HEK293 (cell line): ENCODE measurements at regions not wholly inside any gene's neighbourhood (a gene's known extent, or its start where the extent isn't known, plus 50 kb on each side); places are given as distances from the start of the nearest gene placed in this dataset.

ENCODE experiments used
- CTCF ChIP-seq: fragments of 450-650 bp; formaldehyde crosslinking; IDR thresholded peaks from 2 replicates; pipeline ENCODE4 v1.5.1; 2016; ENCODE audit warnings: missing biosample characterization, missing genetic modification characterization
- YY1 ChIP-seq: fragments of 450-650 bp; formaldehyde crosslinking; IDR thresholded peaks from 2 replicates; pipeline ENCODE4 v1.5.1; 2018; ENCODE audit warnings: missing biosample characterization, missing genetic modification characterization
- ZBTB11 ChIP-seq: fragments of 450-650 bp; formaldehyde crosslinking; conservative IDR thresholded peaks from 2 replicates; pipeline ENCODE4 v1.5.1; 2016; ENCODE audit warnings: low read depth, missing biosample characterization, missing genetic modification characterization
- ZBTB21 ChIP-seq: fragments of 450-650 bp; formaldehyde crosslinking; IDR thresholded peaks from 2 replicates; pipeline ENCODE4 v1.5.1; 2017; ENCODE audit warnings: missing biosample characterization, missing genetic modification characterization
- ZNF121 ChIP-seq: fragments of 450-650 bp; formaldehyde crosslinking; IDR thresholded peaks from 2 replicates; pipeline ENCODE4 v1.5.1; 2016; ENCODE audit warnings: missing biosample characterization, missing genetic modification characterization
- ZNF280C ChIP-seq: fragments of 450-650 bp; formaldehyde crosslinking; IDR thresholded peaks from 2 replicates; pipeline ENCODE4 v1.5.1; 2016; ENCODE audit warnings: missing biosample characterization, missing genetic modification characterization
- ZNF423 ChIP-seq: fragments of 450-650 bp; formaldehyde crosslinking; IDR thresholded peaks from 2 replicates; pipeline ENCODE4 v1.5.1; 2016; ENCODE audit warnings: missing biosample characterization, missing genetic modification characterization
- ZNF514 ChIP-seq: fragments of 450-650 bp; formaldehyde crosslinking; IDR thresholded peaks from 2 replicates; pipeline ENCODE4 v1.5.1; 2016; ENCODE audit warnings: missing biosample characterization, missing genetic modification characterization
- ZNF707 ChIP-seq: fragments of 450-650 bp; formaldehyde crosslinking; IDR thresholded peaks from 2 replicates; pipeline ENCODE4 v1.5.1; 2016; ENCODE audit warnings: missing biosample characterization, missing genetic modification characterization

- TF ChIP-seq CTCF (tag by site-specific recombination) (no peak), ZNF707 (tag by site-specific recombination) (no peak), YY1 (tag by site-specific recombination) (no peak), ZBTB21 (tag by site-specific recombination) (no peak), ZNF280C (tag by site-specific recombination) (no peak), ZNF423 (tag by site-specific recombination) (no peak), ZNF514 (tag by site-specific recombination) (no peak), ZNF121 (tag by site-specific recombination) (no peak), ZBTB11 (tag by site-specific recombination) (no peak)
Measured at GRCh38 chr17:12549499-12550041, 116.1 kb upstream of the MYOCD start.
